H9 (cell line): ENCODE measurements at regions not wholly inside any gene's neighbourhood (a gene's known extent, or its start where the extent isn't known, plus 50 kb on each side); places are given as distances from the start of the nearest gene placed in this dataset.

Experiments
- DNase-seq: peaks from one replicate; pipeline ENCODE4 v3.0.0-alpha.2; 2017
- H2AFZ ChIP-seq: one replicate; pipeline ENCODE4 v1.6.1; 2013; ENCODE audit warnings: mild to moderate bottlenecking, low read length, control low read depth, moderate library complexity
- H2AK5ac ChIP-seq: 2 replicates; pipeline ENCODE4 v1.6.1; 2013; ENCODE audit warnings: low read length, control low read depth, mixed read lengths; ENCODE audit not compliant: insufficient read length
- H2BK120ac ChIP-seq: one replicate; pipeline ENCODE4 v1.6.1; 2013; ENCODE audit warnings: low read depth, mild to moderate bottlenecking, low read length, control low read depth, inconsistent platforms; ENCODE audit not compliant: poor library complexity, severe bottlenecking
- H2BK12ac ChIP-seq: 2 replicates; pipeline ENCODE4 v1.6.1; 2013; ENCODE audit warnings: low read length, control low read depth, mixed read lengths, low read depth; ENCODE audit not compliant: insufficient read length
- H2BK15ac ChIP-seq: 2 replicates; pipeline ENCODE4 v1.6.1; 2013; ENCODE audit warnings: low read depth, low read length, control low read depth
- H2BK20ac ChIP-seq: one replicate; pipeline ENCODE4 v1.6.1; 2013; ENCODE audit warnings: low read depth, mild to moderate bottlenecking, low read length, control low read depth, inconsistent platforms; ENCODE audit not compliant: poor library complexity, severe bottlenecking
- H2BK5ac ChIP-seq: 2 replicates; pipeline ENCODE4 v1.6.1; 2013; ENCODE audit warnings: low read length, control low read depth, mixed read lengths; ENCODE audit not compliant: insufficient read length
- H3K14ac ChIP-seq: 2 replicates; pipeline ENCODE4 v1.6.1; 2013; ENCODE audit warnings: low read length, control low read depth; ENCODE audit not compliant: insufficient read depth
- H3K18ac ChIP-seq: 2 replicates; pipeline ENCODE4 v1.6.1; 2013; ENCODE audit warnings: low read depth, mild to moderate bottlenecking, mixed read lengths, low read length, control low read depth; ENCODE audit not compliant: insufficient read length
- H3K23ac ChIP-seq: 2 replicates; pipeline ENCODE4 v1.6.1; 2013; ENCODE audit warnings: low read length, control low read depth, mixed read lengths, low read depth; ENCODE audit not compliant: insufficient read length
- H3K23me2 ChIP-seq: 2 replicates; pipeline ENCODE4 v1.6.1; 2013; ENCODE audit warnings: low read depth, mild to moderate bottlenecking, mixed read lengths, low read length, control low read depth; ENCODE audit not compliant: insufficient read length, poor library complexity, severe bottlenecking
- H3K27ac ChIP-seq: 2 replicates; pipeline ENCODE4 v1.5.1; 2013; ENCODE audit warnings: low read length, control low read depth, mixed read lengths, low read depth; ENCODE audit not compliant: insufficient read length
- H3K27me3 ChIP-seq: 2 replicates; pipeline ENCODE4 v1.6.1; 2013; ENCODE audit warnings: low read length, control low read depth, inconsistent platforms; ENCODE audit not compliant: insufficient read depth
- H3K4ac ChIP-seq: 2 replicates; pipeline ENCODE4 v1.6.1; 2013; ENCODE audit warnings: low read depth, mild to moderate bottlenecking, control low read depth, inconsistent platforms, low read length, moderate library complexity
- H3K4me1 ChIP-seq: 2 replicates; pipeline ENCODE4 v1.6.1; 2013; ENCODE audit warnings: low read length, control low read depth, inconsistent platforms; ENCODE audit not compliant: insufficient read depth
- H3K4me2 ChIP-seq: 2 replicates; pipeline ENCODE4 v1.6.1; 2013; ENCODE audit warnings: low read length, control low read depth, mixed read lengths; ENCODE audit not compliant: insufficient read length, insufficient read depth
- H3K56ac ChIP-seq: 2 replicates; pipeline ENCODE4 v1.6.1; 2013; ENCODE audit warnings: low read depth, mild to moderate bottlenecking, mixed read lengths, low read length, control low read depth; ENCODE audit not compliant: insufficient read length
- H3K79me1 ChIP-seq: 2 replicates; pipeline ENCODE4 v1.6.1; 2013; ENCODE audit warnings: low read depth, mild to moderate bottlenecking, moderate library complexity, low read length, control low read depth, inconsistent platforms; ENCODE audit not compliant: insufficient read depth, poor library complexity, severe bottlenecking
- H3K79me2 ChIP-seq: 2 replicates; pipeline ENCODE4 v1.6.1; 2013; ENCODE audit warnings: low read length, control low read depth, inconsistent platforms; ENCODE audit not compliant: insufficient read depth
- H3K9ac ChIP-seq: 2 replicates; pipeline ENCODE4 v1.6.1; 2013; ENCODE audit warnings: low read length, control low read depth, mixed read lengths; ENCODE audit not compliant: insufficient read length; ENCODE audit errors: extremely low read depth
- H3K9me3 ChIP-seq: one replicate; pipeline ENCODE4 v1.6.1; 2013; ENCODE audit warnings: low read depth, low read length, inconsistent platforms; ENCODE audit not compliant: control insufficient read depth
- H3T11ph ChIP-seq: one replicate; pipeline ENCODE4 v1.6.1; 2013; ENCODE audit warnings: mild to moderate bottlenecking, low read length, control low read depth, inconsistent platforms
- H4K20me1 ChIP-seq: one replicate; pipeline ENCODE4 v1.6.1; 2013; ENCODE audit not compliant: control insufficient read depth, insufficient read length, insufficient read depth
- H4K5ac ChIP-seq: 2 replicates; pipeline ENCODE4 v1.6.1; 2013; ENCODE audit warnings: low read depth, mild to moderate bottlenecking, mixed read lengths, low read length, control low read depth; ENCODE audit not compliant: insufficient read length
- H4K8ac ChIP-seq: replicated peaks from 2 replicates; pipeline ENCODE4 v1.6.1; 2013; ENCODE audit warnings: low read length, control low read depth, mixed read lengths, low read depth; ENCODE audit not compliant: insufficient read length
- H4K91ac ChIP-seq: 2 replicates; pipeline ENCODE4 v1.6.1; 2013; ENCODE audit warnings: low read depth, mild to moderate bottlenecking, moderate library complexity, mixed read lengths, low read length, control low read depth; ENCODE audit not compliant: insufficient read length
- H3K27ac Mint-ChIP-seq, 3 experiments: 2 replicates in 2 of 3; 3 replicates in 1 of 3; pipeline ENCODE4 v1.8.0; 2020 to 2021; ENCODE audit warnings: mixed read lengths in 3 of 3, mild to moderate bottlenecking in 1 of 3, moderate library complexity in 1 of 3
- H3K27me3 Mint-ChIP-seq: 2 replicates; pipeline ENCODE4 v1.8.0; 2021; ENCODE audit warnings: low read depth, mild to moderate bottlenecking, moderate library complexity, mixed read lengths
- H3K36me3 Mint-ChIP-seq, 3 experiments: 2 replicates in 2 of 3; 3 replicates in 1 of 3; pipeline ENCODE4 v1.8.0; 2020 to 2021; ENCODE audit warnings: low read depth in 3 of 3, mixed read lengths in 3 of 3; ENCODE audit not compliant: insufficient read depth in 1 of 3
- H3K4me1 Mint-ChIP-seq, 2 experiments: 2 replicates each; pipeline ENCODE4 v1.8.0; 2020; ENCODE audit warnings: mixed read lengths in 2 of 2
- H3K4me3 Mint-ChIP-seq, 2 experiments: 2 replicates in 1 of 2; 3 replicates in 1 of 2; pipeline ENCODE4 v1.8.0; 2020 to 2021; ENCODE audit warnings: mild to moderate bottlenecking in 2 of 2, mixed read lengths in 2 of 2, moderate library complexity in 1 of 2
- H3K9me3 Mint-ChIP-seq, 2 experiments: 2 replicates in 1 of 2; 3 replicates in 1 of 2; pipeline ENCODE4 v1.8.0; 2020; ENCODE audit warnings: mild to moderate bottlenecking in 2 of 2, mixed read lengths in 2 of 2, moderate library complexity in 1 of 2
- WGBS: extraction: QIAGEN DNeasy Blood & Tissue Kit; methylation state at CpG from one replicate; pipeline ENCODE4 v1.1.7; 2013; ENCODE audit warnings: missing lambda C conversion rate, low lambda C conversion rate, mixed read lengths; ENCODE audit not compliant: insufficient read length; ENCODE audit errors: extremely low coverage; 5-methylcytosine and 5-hydroxymethylcytosine counted together
- TF ChIP-seq, protein P1 (sequence below): fragments of 200-600 bp; sonication (generic); conservative IDR thresholded peaks from 3 replicates; pipeline ENCODE4 v1.8.0; 2021; ENCODE audit warnings: antibody characterized with exemption, mild to moderate bottlenecking

- H2AK5ac ChIP-seq, result no peak overlapping the region
- no peak overlapping the region for H3T11ph ChIP-seq
- no peaks in the 10 kb centered on the region for H3K36me3 Mint-ChIP-seq
- H3K27ac ChIP-seq, result no peak overlapping the region
- H2BK12ac ChIP-seq, result no peak overlapping the region
- no peak overlapping the region for H2AFZ ChIP-seq
- H3K4me3 Mint-ChIP-seq, result no peak overlapping the region
- H3K9ac ChIP-seq, result no peak overlapping the region
- no peaks in the 10 kb centered on the region for H3K9me3 Mint-ChIP-seq
- peaks cover 10% of the 10 kb centered on the region for H3K27me3 Mint-ChIP-seq
- H4K5ac ChIP-seq, result no peak overlapping the region
- H2BK15ac ChIP-seq, result no peak overlapping the region
- no peak overlapping the region for H4K8ac ChIP-seq
- H3K4me1 ChIP-seq, result no peaks in the 10 kb centered on the region
- no peaks in the 10 kb centered on the region for H3K9me3 ChIP-seq
- no peak overlapping the region for H2BK120ac ChIP-seq
- H2BK5ac ChIP-seq, result no peak overlapping the region
- no peaks in the 10 kb centered on the region for H3K27me3 ChIP-seq
- no peak overlapping the region for H4K91ac ChIP-seq
- no peaks in the 10 kb centered on the region for H3K79me2 ChIP-seq
- no peak overlapping the region for H2BK20ac ChIP-seq
- DNase-seq, result no peak
- no peak overlapping the region for H3K14ac ChIP-seq
- peaks cover 3 to 4% of the 10 kb centered on the region in 2 experiments for H3K4me1 Mint-ChIP-seq
- no peak overlapping the region; a peak in 1 of 7 replicates for H3K27ac Mint-ChIP-seq
- no peak overlapping the region for H3K4me2 ChIP-seq
- no peak overlapping the region for H3K4ac ChIP-seq
- TF ChIP-seq, protein P1, sequence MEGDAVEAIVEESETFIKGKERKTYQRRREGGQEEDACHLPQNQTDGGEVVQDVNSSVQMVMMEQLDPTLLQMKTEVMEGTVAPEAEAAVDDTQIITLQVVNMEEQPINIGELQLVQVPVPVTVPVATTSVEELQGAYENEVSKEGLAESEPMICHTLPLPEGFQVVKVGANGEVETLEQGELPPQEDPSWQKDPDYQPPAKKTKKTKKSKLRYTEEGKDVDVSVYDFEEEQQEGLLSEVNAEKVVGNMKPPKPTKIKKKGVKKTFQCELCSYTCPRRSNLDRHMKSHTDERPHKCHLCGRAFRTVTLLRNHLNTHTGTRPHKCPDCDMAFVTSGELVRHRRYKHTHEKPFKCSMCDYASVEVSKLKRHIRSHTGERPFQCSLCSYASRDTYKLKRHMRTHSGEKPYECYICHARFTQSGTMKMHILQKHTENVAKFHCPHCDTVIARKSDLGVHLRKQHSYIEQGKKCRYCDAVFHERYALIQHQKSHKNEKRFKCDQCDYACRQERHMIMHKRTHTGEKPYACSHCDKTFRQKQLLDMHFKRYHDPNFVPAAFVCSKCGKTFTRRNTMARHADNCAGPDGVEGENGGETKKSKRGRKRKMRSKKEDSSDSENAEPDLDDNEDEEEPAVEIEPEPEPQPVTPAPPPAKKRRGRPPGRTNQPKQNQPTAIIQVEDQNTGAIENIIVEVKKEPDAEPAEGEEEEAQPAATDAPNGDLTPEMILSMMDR, result peak; percentile 41
- no peak overlapping the region for H3K56ac ChIP-seq
- no peaks in the 10 kb centered on the region for H4K20me1 ChIP-seq
- H3K23me2 ChIP-seq, result no peaks in the 10 kb centered on the region
- H3K18ac ChIP-seq, result no peak overlapping the region
- no peaks in the 10 kb centered on the region for H3K79me1 ChIP-seq
- WGBS, result no CpG with 5 or more reads among the region's 4 CpGs
- H3K23ac ChIP-seq, result no peak overlapping the region
These were observed 308.5 kb upstream of the NFE2L3 start for GRCh38 chr7:25843467-25843866.
